ENCODE measurements at regions not wholly inside any gene's neighbourhood (a gene's known extent, or its start where the extent isn't known, plus 50 kb on each side); places are given as distances from the start of the nearest gene placed in this dataset.

DNA sequence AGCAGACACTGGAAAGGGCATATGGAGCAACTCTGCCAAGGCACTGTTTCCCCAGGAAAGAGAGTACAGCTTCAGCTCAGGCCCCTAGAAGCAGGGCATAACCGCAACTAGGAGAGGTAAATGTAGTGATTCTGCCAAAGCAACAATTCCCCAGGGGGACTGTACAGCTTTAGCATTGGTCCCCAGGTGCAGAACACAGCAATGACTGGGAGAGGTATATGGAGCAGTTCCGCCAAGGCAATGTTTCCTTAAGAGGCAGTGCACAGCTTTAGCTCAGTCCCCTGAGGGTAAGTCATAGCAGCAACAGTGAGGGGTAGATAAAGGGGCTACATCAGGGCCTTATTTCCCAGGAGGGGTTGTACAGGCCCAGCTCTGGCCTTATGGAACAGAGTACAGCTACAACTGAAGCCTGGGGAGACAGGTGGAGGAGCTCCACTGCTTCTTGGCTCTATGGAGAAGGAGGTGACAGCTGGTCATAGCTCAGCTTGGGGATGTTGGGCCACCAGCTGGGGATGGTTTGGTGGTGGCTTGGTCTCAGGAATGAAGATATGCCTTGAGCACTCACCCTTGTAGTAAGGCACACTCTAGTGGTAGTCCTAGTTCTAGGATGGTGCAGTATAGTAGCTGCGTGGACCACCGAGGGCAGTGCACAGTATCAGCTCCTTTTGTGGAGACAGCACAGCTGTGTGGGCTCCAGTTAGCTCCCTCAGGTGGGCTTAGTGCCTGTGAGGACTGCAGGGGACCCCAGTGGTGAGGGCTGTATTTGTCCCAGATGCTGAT, 582.7 kb downstream of the PTPRC start:
- no peaks in the 10 kb centered on the region for H3K36me3 ChIP-seq
- intact Hi-C loops (cut with DNase I; ENCODE audit: low total_unique reads), result no loop called here
- H3K4me3 ChIP-seq, result no peak overlapping the region
- no peaks in the 10 kb centered on the region for H3K9me3 ChIP-seq
- TF ChIP-seq, protein P1, sequence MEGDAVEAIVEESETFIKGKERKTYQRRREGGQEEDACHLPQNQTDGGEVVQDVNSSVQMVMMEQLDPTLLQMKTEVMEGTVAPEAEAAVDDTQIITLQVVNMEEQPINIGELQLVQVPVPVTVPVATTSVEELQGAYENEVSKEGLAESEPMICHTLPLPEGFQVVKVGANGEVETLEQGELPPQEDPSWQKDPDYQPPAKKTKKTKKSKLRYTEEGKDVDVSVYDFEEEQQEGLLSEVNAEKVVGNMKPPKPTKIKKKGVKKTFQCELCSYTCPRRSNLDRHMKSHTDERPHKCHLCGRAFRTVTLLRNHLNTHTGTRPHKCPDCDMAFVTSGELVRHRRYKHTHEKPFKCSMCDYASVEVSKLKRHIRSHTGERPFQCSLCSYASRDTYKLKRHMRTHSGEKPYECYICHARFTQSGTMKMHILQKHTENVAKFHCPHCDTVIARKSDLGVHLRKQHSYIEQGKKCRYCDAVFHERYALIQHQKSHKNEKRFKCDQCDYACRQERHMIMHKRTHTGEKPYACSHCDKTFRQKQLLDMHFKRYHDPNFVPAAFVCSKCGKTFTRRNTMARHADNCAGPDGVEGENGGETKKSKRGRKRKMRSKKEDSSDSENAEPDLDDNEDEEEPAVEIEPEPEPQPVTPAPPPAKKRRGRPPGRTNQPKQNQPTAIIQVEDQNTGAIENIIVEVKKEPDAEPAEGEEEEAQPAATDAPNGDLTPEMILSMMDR (IDR thresholded peaks at IDR 0.05), result no peak
- TF ChIP-seq POLR2A (IDR thresholded peaks at IDR 0.05), result no peak
- H3K27me3 ChIP-seq, result no peaks in the 10 kb centered on the region
- H3K27ac ChIP-seq, result no peak overlapping the region
- H3K4me1 ChIP-seq, result no peaks in the 10 kb centered on the region
- DNase-seq, result no peak

DNA sequence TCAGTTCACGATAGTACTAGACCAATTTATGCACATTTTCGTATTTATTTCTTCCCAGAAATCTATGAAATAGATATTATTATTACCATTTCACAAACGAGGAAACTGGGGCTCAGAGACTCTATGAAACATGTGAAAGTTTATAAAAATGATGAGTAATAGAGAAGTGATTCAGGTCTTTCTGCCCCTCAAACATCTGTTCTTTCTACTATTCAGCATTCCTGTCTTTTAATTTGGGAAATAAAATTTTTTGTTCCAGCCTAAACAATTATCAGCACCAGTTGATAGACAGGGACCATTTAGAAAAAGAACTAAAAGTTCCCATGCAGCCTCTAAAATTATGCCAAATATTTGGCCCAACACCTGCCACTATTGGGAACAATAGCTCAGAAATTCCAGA, 585.1 kb downstream of the PTPRC start:
- Histone ChIP-seq H3K4me3 (no peak overlapping the region), H3K36me3 (no peaks in the 10 kb centered on the region), H3K27me3 (no peaks in the 10 kb centered on the region), H3K9me3 (no peaks in the 10 kb centered on the region), H3K27ac (no peak overlapping the region), H3K4me1 (no peaks in the 10 kb centered on the region)
- intact Hi-C loops (cut with DNase I; ENCODE audit: low total_unique reads), result no loop called here
- no peak for DNase-seq
- TF ChIP-seq, protein P1 (IDR thresholded peaks at IDR 0.05), result no peak
- TF ChIP-seq POLR2A (IDR thresholded peaks at IDR 0.05), result no peak

DNA sequence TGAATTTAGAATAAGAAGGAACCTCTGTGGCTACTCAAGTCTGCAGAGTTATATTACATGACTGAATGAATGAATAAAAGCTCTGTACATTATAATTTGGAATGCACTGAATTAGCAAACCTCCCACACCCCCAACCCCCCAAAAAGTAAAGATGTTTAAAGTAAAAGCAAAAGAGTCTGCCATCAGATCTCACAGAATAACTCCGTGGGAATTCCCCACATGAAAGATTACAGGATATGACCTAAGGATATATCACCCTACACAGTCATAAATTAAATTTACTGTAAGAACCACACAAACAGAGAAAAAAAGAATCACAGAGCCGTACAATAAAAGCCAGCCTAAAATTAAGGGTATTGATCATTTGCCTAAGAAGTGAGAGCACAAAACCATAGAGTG, 587.3 kb downstream of the PTPRC start:
- Histone ChIP-seq H3K27me3 (no peaks in the 10 kb centered on the region), H3K4me1 (no peaks in the 10 kb centered on the region), H3K27ac (no peak overlapping the region), H3K4me3 (no peak overlapping the region), H3K9me3 (no peaks in the 10 kb centered on the region), H3K36me3 (no peaks in the 10 kb centered on the region)
- TF ChIP-seq, protein P1 (IDR thresholded peaks at IDR 0.05), result no peak
- no peak for TF ChIP-seq POLR2A (IDR thresholded peaks at IDR 0.05)
- intact Hi-C loops (cut with DNase I; ENCODE audit: low total_unique reads), result no loop called here
- no peak for DNase-seq

DNA sequence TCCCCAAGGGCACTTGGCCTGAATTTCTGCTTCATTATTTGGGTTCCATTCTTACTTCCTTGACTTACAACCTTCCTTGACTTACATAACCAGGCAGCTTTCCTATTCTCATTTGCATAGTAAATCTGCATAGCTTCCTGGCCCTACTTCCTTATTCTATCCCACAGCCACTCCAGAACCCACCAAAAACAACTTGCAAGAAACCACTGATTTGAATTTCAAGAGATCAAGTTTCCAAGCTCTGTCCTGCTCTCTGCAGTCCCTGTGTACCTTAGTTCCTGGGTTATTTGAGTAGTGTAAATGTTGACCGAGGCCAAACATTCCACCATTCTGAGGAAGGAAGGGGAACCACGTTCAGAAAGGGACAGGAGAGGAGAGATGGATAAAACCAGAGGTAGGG, 603.3 kb downstream of the PTPRC start:
- H3K4me1 ChIP-seq, result no peaks in the 10 kb centered on the region
- TF ChIP-seq, protein P1 (IDR thresholded peaks at IDR 0.05), result no peak
- H3K36me3 ChIP-seq, result no peaks in the 10 kb centered on the region
- intact Hi-C loops (cut with DNase I; ENCODE audit: low total_unique reads), result no loop called here
- H3K9me3 ChIP-seq, result no peaks in the 10 kb centered on the region
- no peaks in the 10 kb centered on the region for H3K27me3 ChIP-seq
- no peak for DNase-seq
- H3K4me3 ChIP-seq, result no peak overlapping the region
- no peak overlapping the region for H3K27ac ChIP-seq

DNA sequence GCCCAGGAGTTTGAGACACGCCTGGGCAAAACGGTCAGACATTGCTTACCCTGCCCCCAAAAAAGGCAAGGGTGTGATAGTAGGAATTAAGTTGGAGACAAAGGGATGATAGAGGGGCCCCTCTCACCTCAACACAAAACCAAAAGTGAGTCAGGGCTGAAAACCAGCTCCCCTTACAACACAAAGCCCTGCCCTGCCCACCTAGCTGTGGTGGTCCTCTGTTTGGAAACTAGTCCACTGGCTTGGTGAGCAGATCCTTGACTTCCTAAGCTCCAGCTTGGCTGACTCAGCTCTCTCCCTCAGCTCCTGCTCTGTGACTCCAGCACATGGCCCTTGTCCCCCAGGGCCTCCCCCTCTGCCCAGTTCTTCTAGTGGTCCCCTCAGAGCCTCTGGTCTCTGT, 603.8 kb downstream of the PTPRC start:
- H3K4me3 ChIP-seq, result no peak overlapping the region

More for the DNA sequence above, 603.8 kb downstream of the PTPRC start:
- intact Hi-C loops (cut with DNase I; ENCODE audit: low total_unique reads), result no loop called here
- no peaks in the 10 kb centered on the region for H3K36me3 ChIP-seq
- TF ChIP-seq POLR2A (IDR thresholded peaks at IDR 0.05), result no peak
- TF ChIP-seq, protein P1 (IDR thresholded peaks at IDR 0.05), result no peak
- H3K4me1 ChIP-seq, result no peaks in the 10 kb centered on the region
- no peaks in the 10 kb centered on the region for H3K9me3 ChIP-seq
- no peaks in the 10 kb centered on the region for H3K27me3 ChIP-seq
- DNase-seq, result no peak
- H3K27ac ChIP-seq, result no peak overlapping the region
